GM23338 (cell line): ENCODE measurements at regions not wholly inside any gene's neighbourhood (a gene's known extent, or its start where the extent isn't known, plus 50 kb on each side); places are given as distances from the start of the nearest gene placed in this dataset.

Source experiments
- CREB1 ChIP-seq: fragments of 250-450 bp; sonication (Bioruptor Pico); IDR thresholded peaks from 2 replicates; pipeline ENCODE4 v1.5.0; 2020; ENCODE audit warnings: low read depth, mild to moderate bottlenecking, moderate library complexity
- CTCF ChIP-seq, 2 experiments: fragments of 200-600 bp in 1 of 2; sonication (generic) in 1 of 2; conservative IDR thresholded peaks; 2 replicates each; pipeline versions ENCODE4 v1.5.1 to v1.6.1; 2016 to 2017; ENCODE audit warnings: antibody characterized with exemption in 2 of 2, low read depth in 2 of 2, mild to moderate bottlenecking in 2 of 2, moderate library complexity in 1 of 2
- EZH2 ChIP-seq: fragments of 200-600 bp; sonication (generic); IDR thresholded peaks from one replicate; pipeline ENCODE4 v1.8.0; 2017; ENCODE audit warnings: antibody characterized with exemption, mild to moderate bottlenecking, low read depth; ENCODE audit not compliant: unreplicated experiment
- EZH2phosphoT487 ChIP-seq: fragments of 200-600 bp; sonication (generic); IDR thresholded peaks from one replicate; pipeline ENCODE4 v1.8.1; 2018; ENCODE audit warnings: antibody characterized with exemption; ENCODE audit not compliant: unreplicated experiment
- JUNB ChIP-seq: IDR thresholded peaks from one replicate; pipeline ENCODE4 v1.6.1; 2016; ENCODE audit warnings: antibody characterized with exemption; ENCODE audit not compliant: unreplicated experiment
- POLR2AphosphoS5 ChIP-seq: IDR thresholded peaks from 2 replicates; pipeline ENCODE4 v1.6.1; 2016; ENCODE audit warnings: antibody characterized with exemption, low read depth
- ZNF331 ChIP-seq: fragments of 250-450 bp; sonication (Bioruptor Pico); IDR thresholded peaks from 2 replicates; pipeline ENCODE4 v1.5.0; 2020; ENCODE audit warnings: low read depth, mild to moderate bottlenecking, moderate library complexity
- TF ChIP-seq, protein P1 (sequence below): IDR thresholded peaks from 2 replicates; pipeline ENCODE4 v1.6.1; 2016; ENCODE audit warnings: antibody characterized with exemption

DNA sequence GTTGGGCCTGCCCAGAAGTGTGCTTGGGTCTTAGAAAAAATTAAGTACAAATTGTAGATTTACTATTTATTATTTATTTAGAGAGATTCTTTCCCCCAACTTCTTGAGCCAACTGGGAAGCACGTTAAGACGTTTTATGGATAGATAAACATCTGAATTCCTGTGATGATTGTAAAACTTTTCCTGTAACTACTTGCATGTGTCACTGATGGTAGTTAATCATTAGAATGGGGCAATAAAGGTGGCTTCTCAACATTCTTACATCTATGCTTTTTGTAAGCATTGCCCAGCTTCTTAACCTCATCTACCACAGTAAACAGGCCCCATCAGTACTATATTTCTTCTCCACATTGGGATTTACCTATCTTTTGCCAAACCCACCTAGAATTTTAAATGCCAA, 559.8 kb downstream of the LMO4 start:
- no peak for TF ChIP-seq CTCF (conservative IDR thresholded peaks at IDR 0.05; ENCODE audit: low read depth in 2 of 2)
- no peak for TF ChIP-seq EZH2phosphoT487
- no peak for TF ChIP-seq JUNB
- TF ChIP-seq EZH2: no peak
- no peak for TF ChIP-seq POLR2AphosphoS5
- TF ChIP-seq ZNF331 (CRISPR knock-in tag): no peak
- TF ChIP-seq, protein P1, sequence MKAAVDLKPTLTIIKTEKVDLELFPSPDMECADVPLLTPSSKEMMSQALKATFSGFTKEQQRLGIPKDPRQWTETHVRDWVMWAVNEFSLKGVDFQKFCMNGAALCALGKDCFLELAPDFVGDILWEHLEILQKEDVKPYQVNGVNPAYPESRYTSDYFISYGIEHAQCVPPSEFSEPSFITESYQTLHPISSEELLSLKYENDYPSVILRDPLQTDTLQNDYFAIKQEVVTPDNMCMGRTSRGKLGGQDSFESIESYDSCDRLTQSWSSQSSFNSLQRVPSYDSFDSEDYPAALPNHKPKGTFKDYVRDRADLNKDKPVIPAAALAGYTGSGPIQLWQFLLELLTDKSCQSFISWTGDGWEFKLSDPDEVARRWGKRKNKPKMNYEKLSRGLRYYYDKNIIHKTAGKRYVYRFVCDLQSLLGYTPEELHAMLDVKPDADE: no peak
- no peak for TF ChIP-seq CREB1 (CRISPR knock-in tag)
